K562 (cell line): ENCODE measurements at regions not wholly inside any gene's neighbourhood (a gene's known extent, or its start where the extent isn't known, plus 50 kb on each side); places are given as distances from the start of the nearest gene placed in this dataset.

ENCODE experiments used
- BRD4 ChIP-seq: fragments of 200-600 bp; sonication (generic); IDR thresholded peaks from 2 replicates; pipeline ENCODE4 v1.6.1; 2017; ENCODE audit warnings: inconsistent platforms
- C11orf30 ChIP-seq: fragments of 450-650 bp; IDR thresholded peaks from 2 replicates; pipeline ENCODE4 v1.6.1; 2016; ENCODE audit warnings: low read depth, mild to moderate bottlenecking
- CTCF ChIP-seq, 3 experiments: IDR thresholded peaks in 2 of 3; conservative IDR thresholded peaks in 1 of 3; 2 replicates each; pipeline ENCODE4 v1.5.1; 2011 to 2012; ENCODE audit warnings: low read length in 3 of 3, mild to moderate bottlenecking in 3 of 3, control low read depth in 2 of 3, improper control_type of control experiment in 1 of 3, inconsistent platforms in 1 of 3, low read depth in 1 of 3, mixed read lengths in 1 of 3, moderate library complexity in 1 of 3; ENCODE audit not compliant: insufficient read depth in 2 of 3
- FIP1L1 ChIP-seq: fragments of 200-400 bp; formaldehyde crosslinking; IDR thresholded peaks from 2 replicates; pipeline ENCODE4 v1.6.1; 2018; ENCODE audit warnings: mild to moderate bottlenecking, low read depth, low read length; ENCODE audit not compliant: poor library complexity, severe bottlenecking
- ID3 ChIP-seq, 2 experiments: fragments of 250-450 bp in 1 of 2; fragments of 450-650 bp in 1 of 2; sonication (Bioruptor Pico) in 1 of 2; IDR thresholded peaks; 2 replicates each; pipeline versions ENCODE4 v1.6.1 to v1.8.0; 2016 to 2021; ENCODE audit warnings: mild to moderate bottlenecking in 2 of 2, moderate library complexity in 2 of 2, missing compliant biosample characterization in 1 of 2, missing genetic modification characterization in 1 of 2
- IRF1 ChIP-seq: sonication (generic); formaldehyde crosslinking; IDR thresholded peaks from 2 replicates; pipeline ENCODE4 v1.8.0; 2022; ENCODE audit warnings: missing genetic modification reagents, mild to moderate bottlenecking, borderline replicate concordance
- IRF9 ChIP-seq: fragments of 450-650 bp; IDR thresholded peaks from 2 replicates; pipeline ENCODE4 v1.6.1; 2016; ENCODE audit warnings: missing biosample characterization, missing genetic modification characterization
- NELFE ChIP-seq: IDR thresholded peaks from 2 replicates; pipeline ENCODE4 v1.6.1; 2011; ENCODE audit warnings: mild to moderate bottlenecking; ENCODE audit not compliant: insufficient read depth, insufficient read length
- OTX1 ChIP-seq: fragments of 450-650 bp; formaldehyde crosslinking; IDR thresholded peaks from 2 replicates; pipeline ENCODE4 v1.4.0; 2022; ENCODE audit warnings: mild to moderate bottlenecking
- RBM34 ChIP-seq: fragments of 200-400 bp; formaldehyde crosslinking; IDR thresholded peaks from 2 replicates; pipeline ENCODE4 v1.6.1; 2018; ENCODE audit warnings: low read length, borderline replicate concordance; ENCODE audit not compliant: insufficient read depth
- SRF ChIP-seq, 2 experiments: fragments of 250-450, 450-650 bp in 1 of 2; sonication (Bioruptor Pico) in 1 of 2; sonication (generic) in 1 of 2; formaldehyde crosslinking; IDR thresholded peaks; 2 replicates each; pipeline versions ENCODE4 v1.5.0 to v1.5.1; 2020 to 2022; ENCODE audit warnings: mild to moderate bottlenecking in 1 of 2, missing genetic modification reagents in 1 of 2
- TAF1 ChIP-seq: IDR thresholded peaks from 2 replicates; pipeline ENCODE4 v1.6.1; 2011; ENCODE audit warnings: mild to moderate bottlenecking, low read length, moderate library complexity; ENCODE audit not compliant: insufficient read depth, control insufficient read depth, severe bottlenecking; ENCODE audit errors: extremely low read depth
- TSHZ1 ChIP-seq: fragments of 250-450 bp; sonication (Bioruptor Pico); IDR thresholded peaks from 2 replicates; pipeline ENCODE4 v1.4.0; 2020; ENCODE audit warnings: mild to moderate bottlenecking, moderate library complexity
- ZNF347 ChIP-seq: fragments of 450-650 bp; formaldehyde crosslinking; IDR thresholded peaks from 2 replicates; pipeline ENCODE4 v1.4.0; 2020; ENCODE audit warnings: low read depth, mild to moderate bottlenecking, moderate library complexity

GRCh38 chr12:124648710-124649384 lies 81.4 kb upstream of the NCOR2 start (continued):
- no peak for TF ChIP-seq SRF (CRISPR knock-in tag; IDR thresholded peaks at IDR 0.05)
- TF ChIP-seq OTX1 (CRISPR knock-in tag): no peak
- no peak for TF ChIP-seq CTCF (IDR thresholded peaks at IDR 0.05 in 2 of 3, conservative IDR thresholded peaks at IDR 0.05 in 1 of 3; ENCODE audit: insufficient read depth in 2 of 3, low read depth in 1 of 3, low read length in 3 of 3)
- no peak for TF ChIP-seq IRF1
- no peak for TF ChIP-seq IRF9
- no peak for TF ChIP-seq FIP1L1
- no peak for TF ChIP-seq ZNF347 (CRISPR knock-in tag)
- TF ChIP-seq TAF1: no peak
- no peak for TF ChIP-seq RBM34
- TF ChIP-seq C11orf30: no peak
- no peak for TF ChIP-seq ID3 (CRISPR knock-in tag; IDR thresholded peaks at IDR 0.05)
- TF ChIP-seq ID3 (tag; IDR thresholded peaks at IDR 0.05): no peak
- TF ChIP-seq TSHZ1 (CRISPR knock-in tag): no peak
- no peak for TF ChIP-seq NELFE
- TF ChIP-seq BRD4: no peak
